Spleen (tissue), 7 donors: ENCODE measurements at regions not wholly inside any gene's neighbourhood (a gene's known extent, or its start where the extent isn't known, plus 50 kb on each side); places are given as distances from the start of the nearest gene placed in this dataset.

ENCODE experiments used
- CTCF ChIP-seq, 11 experiments: fragments of 200-600 bp in 7 of 11; fragments of 450-650 bp in 4 of 11; sonication (generic) in 4 of 11; IDR thresholded peaks in 8 of 11; conservative IDR thresholded peaks in 3 of 11; 1 replicate in 7 of 11; 2 replicates in 4 of 11; pipeline versions ENCODE4 v1.4.0 to v1.8.0; 2016 to 2021; ENCODE audit warnings: antibody characterized with exemption in 11 of 11, inconsistent platforms in 4 of 11, mild to moderate bottlenecking in 1 of 11
- POLR2A ChIP-seq, 3 donors: fragments of 450-650 bp; IDR thresholded peaks; one replicate each; pipeline ENCODE4 v1.5.1; 2017; ENCODE audit warnings: antibody characterized with exemption in 3 of 3, mild to moderate bottlenecking in 1 of 3
- POLR2AphosphoS5 ChIP-seq, 3 donors: sonication (generic); formaldehyde crosslinking; IDR thresholded peaks; one replicate each; pipeline ENCODE4 v1.5.1; 2017; ENCODE audit warnings: antibody characterized with exemption in 3 of 3
- donor health status: DM: no; HTN: no; CAD: no; lungs with moderate emphysema.
- donor health status: DM: no; HTN: no; CAD: no.
- donor health status: DM: no; HTN: no; CAD: no.

- TF ChIP-seq POLR2A (IDR thresholded peaks at IDR 0.05) (no peak), CTCF (IDR thresholded peaks at IDR 0.05 in 8 of 11, conservative IDR thresholded peaks at IDR 0.05 in 3 of 11) (no peak), POLR2AphosphoS5 (IDR thresholded peaks at IDR 0.05) (no peak)
These were observed 200.9 kb upstream of the PAPPA start for GRCh38 chr9:115952430-115953292.
